Liver (tissue), 8 donors: ENCODE measurements at regions not wholly inside any gene's neighbourhood (a gene's known extent, or its start where the extent isn't known, plus 50 kb on each side); places are given as distances from the start of the nearest gene placed in this dataset.

Experiments
- DNase-seq: peaks from one replicate; pipeline ENCODE4 v3.0.0-alpha.2; 2017; ENCODE audit warnings: low spot score
- H3K27ac ChIP-seq, 2 donors: one replicate each; pipeline ENCODE4 v1.7.0; 2013; ENCODE audit warnings: inconsistent platforms in 2 of 2, low read length in 2 of 2, control low read depth in 1 of 2, low read depth in 1 of 2, mild to moderate bottlenecking in 1 of 2
- H3K27me3 ChIP-seq, 4 donors: one replicate each; pipeline versions ENCODE4 v1.6.1 to v1.7.0; 2013; ENCODE audit warnings: low read length in 3 of 4, inconsistent platforms in 1 of 4, mild to moderate bottlenecking in 1 of 4, moderate library complexity in 1 of 4; ENCODE audit not compliant: control insufficient read depth in 4 of 4, insufficient read depth in 4 of 4
- H3K36me3 ChIP-seq, 4 donors: one replicate each; pipeline versions ENCODE4 v1.6.1 to v1.7.0; 2013; ENCODE audit warnings: low read length in 3 of 4, mild to moderate bottlenecking in 3 of 4, low read depth in 1 of 4, moderate library complexity in 1 of 4; ENCODE audit not compliant: control insufficient read depth in 4 of 4, insufficient read depth in 3 of 4
- H3K4me1 ChIP-seq, 4 donors: one replicate each; pipeline versions ENCODE4 v1.6.1 to v1.7.0; 2013; ENCODE audit warnings: low read length in 3 of 4, mild to moderate bottlenecking in 3 of 4, moderate library complexity in 1 of 4; ENCODE audit not compliant: control insufficient read depth in 4 of 4, insufficient read depth in 4 of 4
- H3K4me3 ChIP-seq, 3 donors: one replicate each; pipeline versions ENCODE4 v1.6.1 to v1.7.0; 2013; ENCODE audit warnings: low read length in 3 of 3, control low read depth in 1 of 3, low read depth in 1 of 3, mild to moderate bottlenecking in 1 of 3
- H3K9ac ChIP-seq, 2 donors: one replicate each; pipeline ENCODE4 v1.7.0; 2013; ENCODE audit warnings: low read length in 2 of 2, mild to moderate bottlenecking in 2 of 2, moderate library complexity in 2 of 2, control low read depth in 1 of 2, low read depth in 1 of 2
- H3K9me3 ChIP-seq, 4 donors: one replicate each; pipeline versions ENCODE4 v1.6.1 to v1.7.0; 2013; ENCODE audit warnings: low read length in 3 of 4; ENCODE audit not compliant: control insufficient read depth in 4 of 4
- EGR1 ChIP-seq, 2 donors: IDR thresholded peaks; 2 replicates each; pipeline ENCODE4 v1.6.1; 2016 to 2018; ENCODE audit warnings: antibody characterized with exemption in 2 of 2, low read depth in 2 of 2
- FOXA1 ChIP-seq: IDR thresholded peaks from 2 replicates; pipeline ENCODE4 v1.6.1; 2016; ENCODE audit warnings: antibody characterized with exemption
- FOXA2 ChIP-seq: IDR thresholded peaks from 2 replicates; pipeline ENCODE4 v1.6.1; 2016; ENCODE audit warnings: antibody characterized with exemption
- GABPA ChIP-seq, 2 donors: IDR thresholded peaks in 1 of 2; conservative IDR thresholded peaks in 1 of 2; 2 replicates each; pipeline ENCODE4 v1.6.1; 2016; ENCODE audit warnings: antibody characterized with exemption in 2 of 2, mild to moderate bottlenecking in 1 of 2, moderate library complexity in 1 of 2
- HNF4A ChIP-seq, 2 donors: conservative IDR thresholded peaks; 2 replicates each; pipeline ENCODE4 v1.6.1; 2016; ENCODE audit warnings: antibody characterized with exemption in 2 of 2, mild to moderate bottlenecking in 2 of 2
- HNF4G ChIP-seq: IDR thresholded peaks from 2 replicates; pipeline ENCODE4 v1.6.1; 2016; ENCODE audit warnings: antibody characterized with exemption
- JUND ChIP-seq, 2 donors: IDR thresholded peaks; 2 replicates each; pipeline ENCODE4 v1.6.1; 2016; ENCODE audit warnings: antibody characterized with exemption in 2 of 2
- NR2F2 ChIP-seq: IDR thresholded peaks from 2 replicates; pipeline ENCODE4 v1.6.1; 2016; ENCODE audit warnings: antibody characterized with exemption
- RAD21 ChIP-seq, 2 donors: IDR thresholded peaks; 2 replicates each; pipeline ENCODE4 v1.6.1; 2016; ENCODE audit warnings: antibody characterized with exemption in 2 of 2, mild to moderate bottlenecking in 2 of 2
- RXRA ChIP-seq, 2 donors: IDR thresholded peaks; 2 replicates each; pipeline ENCODE4 v1.6.1; 2017 to 2018; ENCODE audit warnings: antibody characterized with exemption in 2 of 2, mild to moderate bottlenecking in 1 of 2
- SP1 ChIP-seq: IDR thresholded peaks from 2 replicates; pipeline ENCODE4 v1.6.1; 2018; ENCODE audit warnings: antibody characterized with exemption, mild to moderate bottlenecking
- TAF1 ChIP-seq: conservative IDR thresholded peaks from 2 replicates; pipeline ENCODE4 v1.6.1; 2016; ENCODE audit warnings: antibody characterized with exemption, mild to moderate bottlenecking
- YY1 ChIP-seq: IDR thresholded peaks from 2 replicates; pipeline ENCODE4 v1.6.1; 2016; ENCODE audit warnings: antibody characterized with exemption, mild to moderate bottlenecking
- WGBS: extraction: QIAGEN DNeasy Blood & Tissue Kit; methylation state at CpG from one replicate; pipeline ENCODE4 v1.1.7; 2013; 5-methylcytosine and 5-hydroxymethylcytosine counted together
- TF ChIP-seq, protein P1 (sequence below): IDR thresholded peaks from 2 replicates; pipeline ENCODE4 v1.6.1; 2016; ENCODE audit warnings: antibody characterized with exemption, mild to moderate bottlenecking
- TF ChIP-seq, protein P2 (sequence below): IDR thresholded peaks from 2 replicates; pipeline ENCODE4 v1.6.1; 2016; ENCODE audit warnings: antibody characterized with exemption
- TF ChIP-seq, protein P3 (sequence below): IDR thresholded peaks from 2 replicates; pipeline ENCODE4 v1.6.1; 2016; ENCODE audit warnings: antibody characterized with exemption
- TF ChIP-seq, protein P4 (sequence below): IDR thresholded peaks from 2 replicates; pipeline ENCODE4 v1.6.1; 2016; ENCODE audit warnings: antibody characterized with exemption
- TF ChIP-seq, protein P5 (sequence below): fragments of 150-350 bp; IDR thresholded peaks from 2 replicates; pipeline ENCODE4 v1.5.1; 2017; ENCODE audit warnings: improper control_type of control experiment, low read depth, low read length; ENCODE audit not compliant: missing input control
- donor health status: healthy.
- donor health status: healthy.
- donor health status: healthy.
- donor health status: healthy.
- donor health status: healthy.

DNA sequence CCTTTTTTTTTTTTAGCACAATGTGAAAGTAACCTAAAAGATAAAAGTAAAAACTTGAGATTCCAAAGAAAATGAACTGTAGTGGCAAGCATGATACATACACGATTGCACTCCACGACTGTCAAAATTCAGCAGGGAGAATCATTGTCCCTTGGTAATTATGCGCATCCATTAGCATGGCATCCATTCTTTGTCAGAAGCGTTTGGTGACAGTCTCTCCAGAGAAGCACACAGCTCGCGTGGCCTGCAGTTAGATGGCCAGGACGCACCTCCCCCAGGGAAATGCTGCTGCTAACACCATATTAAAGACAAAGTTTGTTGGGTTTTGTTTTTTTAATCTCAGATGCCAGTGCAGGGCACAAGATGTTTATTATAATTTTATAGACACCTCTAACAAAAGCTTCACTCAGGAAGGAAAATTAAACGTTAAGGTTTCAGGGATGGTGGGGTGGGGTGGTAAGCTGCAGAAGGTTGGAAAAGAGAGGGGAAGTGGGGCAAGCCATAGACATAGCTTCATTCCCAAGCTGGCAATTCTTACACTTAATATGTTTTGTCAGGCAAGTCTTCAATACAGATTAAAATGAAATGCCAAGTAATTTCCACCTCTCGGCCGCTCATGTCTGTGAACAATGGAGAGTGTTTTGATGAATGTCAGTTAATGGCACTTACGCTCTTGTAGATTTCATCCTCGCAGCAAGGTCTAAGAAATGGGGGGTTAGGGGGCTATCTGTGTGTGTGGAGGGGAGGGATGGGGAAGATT lies 142.8 kb upstream of the TOPAZ1 start:
- TF ChIP-seq, protein P1, sequence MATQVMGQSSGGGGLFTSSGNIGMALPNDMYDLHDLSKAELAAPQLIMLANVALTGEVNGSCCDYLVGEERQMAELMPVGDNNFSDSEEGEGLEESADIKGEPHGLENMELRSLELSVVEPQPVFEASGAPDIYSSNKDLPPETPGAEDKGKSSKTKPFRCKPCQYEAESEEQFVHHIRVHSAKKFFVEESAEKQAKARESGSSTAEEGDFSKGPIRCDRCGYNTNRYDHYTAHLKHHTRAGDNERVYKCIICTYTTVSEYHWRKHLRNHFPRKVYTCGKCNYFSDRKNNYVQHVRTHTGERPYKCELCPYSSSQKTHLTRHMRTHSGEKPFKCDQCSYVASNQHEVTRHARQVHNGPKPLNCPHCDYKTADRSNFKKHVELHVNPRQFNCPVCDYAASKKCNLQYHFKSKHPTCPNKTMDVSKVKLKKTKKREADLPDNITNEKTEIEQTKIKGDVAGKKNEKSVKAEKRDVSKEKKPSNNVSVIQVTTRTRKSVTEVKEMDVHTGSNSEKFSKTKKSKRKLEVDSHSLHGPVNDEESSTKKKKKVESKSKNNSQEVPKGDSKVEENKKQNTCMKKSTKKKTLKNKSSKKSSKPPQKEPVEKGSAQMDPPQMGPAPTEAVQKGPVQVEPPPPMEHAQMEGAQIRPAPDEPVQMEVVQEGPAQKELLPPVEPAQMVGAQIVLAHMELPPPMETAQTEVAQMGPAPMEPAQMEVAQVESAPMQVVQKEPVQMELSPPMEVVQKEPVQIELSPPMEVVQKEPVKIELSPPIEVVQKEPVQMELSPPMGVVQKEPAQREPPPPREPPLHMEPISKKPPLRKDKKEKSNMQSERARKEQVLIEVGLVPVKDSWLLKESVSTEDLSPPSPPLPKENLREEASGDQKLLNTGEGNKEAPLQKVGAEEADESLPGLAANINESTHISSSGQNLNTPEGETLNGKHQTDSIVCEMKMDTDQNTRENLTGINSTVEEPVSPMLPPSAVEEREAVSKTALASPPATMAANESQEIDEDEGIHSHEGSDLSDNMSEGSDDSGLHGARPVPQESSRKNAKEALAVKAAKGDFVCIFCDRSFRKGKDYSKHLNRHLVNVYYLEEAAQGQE = no peak
- TF ChIP-seq NR2F2 = no peak
- no peak for TF ChIP-seq HNF4G
- no peak for TF ChIP-seq RAD21 (IDR thresholded peaks at IDR 0.05)
- TF ChIP-seq GABPA (IDR thresholded peaks at IDR 0.05 in 1 of 2, conservative IDR thresholded peaks at IDR 0.05 in 1 of 2) = no peak
- TF ChIP-seq, protein P2, sequence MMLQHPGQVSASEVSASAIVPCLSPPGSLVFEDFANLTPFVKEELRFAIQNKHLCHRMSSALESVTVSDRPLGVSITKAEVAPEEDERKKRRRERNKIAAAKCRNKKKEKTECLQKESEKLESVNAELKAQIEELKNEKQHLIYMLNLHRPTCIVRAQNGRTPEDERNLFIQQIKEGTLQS = no peak
- TF ChIP-seq HNF4A (conservative IDR thresholded peaks at IDR 0.05) = no peak
- TF ChIP-seq FOXA2 = no peak
- TF ChIP-seq, protein P3, sequence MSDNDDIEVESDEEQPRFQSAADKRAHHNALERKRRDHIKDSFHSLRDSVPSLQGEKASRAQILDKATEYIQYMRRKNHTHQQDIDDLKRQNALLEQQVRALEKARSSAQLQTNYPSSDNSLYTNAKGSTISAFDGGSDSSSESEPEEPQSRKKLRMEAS = no peak
- no peak for TF ChIP-seq JUND (IDR thresholded peaks at IDR 0.05)
- no peak for TF ChIP-seq TAF1
- no peak for TF ChIP-seq SP1
- TF ChIP-seq, protein P4, sequence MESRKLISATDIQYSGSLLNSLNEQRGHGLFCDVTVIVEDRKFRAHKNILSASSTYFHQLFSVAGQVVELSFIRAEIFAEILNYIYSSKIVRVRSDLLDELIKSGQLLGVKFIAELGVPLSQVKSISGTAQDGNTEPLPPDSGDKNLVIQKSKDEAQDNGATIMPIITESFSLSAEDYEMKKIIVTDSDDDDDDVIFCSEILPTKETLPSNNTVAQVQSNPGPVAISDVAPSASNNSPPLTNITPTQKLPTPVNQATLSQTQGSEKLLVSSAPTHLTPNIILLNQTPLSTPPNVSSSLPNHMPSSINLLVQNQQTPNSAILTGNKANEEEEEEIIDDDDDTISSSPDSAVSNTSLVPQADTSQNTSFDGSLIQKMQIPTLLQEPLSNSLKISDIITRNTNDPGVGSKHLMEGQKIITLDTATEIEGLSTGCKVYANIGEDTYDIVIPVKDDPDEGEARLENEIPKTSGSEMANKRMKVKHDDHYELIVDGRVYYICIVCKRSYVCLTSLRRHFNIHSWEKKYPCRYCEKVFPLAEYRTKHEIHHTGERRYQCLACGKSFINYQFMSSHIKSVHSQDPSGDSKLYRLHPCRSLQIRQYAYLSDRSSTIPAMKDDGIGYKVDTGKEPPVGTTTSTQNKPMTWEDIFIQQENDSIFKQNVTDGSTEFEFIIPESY = no peak
- TF ChIP-seq EGR1 (IDR thresholded peaks at IDR 0.05; ENCODE audit: low read depth in 2 of 2) = no peak
- TF ChIP-seq RXRA (IDR thresholded peaks at IDR 0.05) = no peak
- no peak for TF ChIP-seq YY1
- TF ChIP-seq, protein P5, sequence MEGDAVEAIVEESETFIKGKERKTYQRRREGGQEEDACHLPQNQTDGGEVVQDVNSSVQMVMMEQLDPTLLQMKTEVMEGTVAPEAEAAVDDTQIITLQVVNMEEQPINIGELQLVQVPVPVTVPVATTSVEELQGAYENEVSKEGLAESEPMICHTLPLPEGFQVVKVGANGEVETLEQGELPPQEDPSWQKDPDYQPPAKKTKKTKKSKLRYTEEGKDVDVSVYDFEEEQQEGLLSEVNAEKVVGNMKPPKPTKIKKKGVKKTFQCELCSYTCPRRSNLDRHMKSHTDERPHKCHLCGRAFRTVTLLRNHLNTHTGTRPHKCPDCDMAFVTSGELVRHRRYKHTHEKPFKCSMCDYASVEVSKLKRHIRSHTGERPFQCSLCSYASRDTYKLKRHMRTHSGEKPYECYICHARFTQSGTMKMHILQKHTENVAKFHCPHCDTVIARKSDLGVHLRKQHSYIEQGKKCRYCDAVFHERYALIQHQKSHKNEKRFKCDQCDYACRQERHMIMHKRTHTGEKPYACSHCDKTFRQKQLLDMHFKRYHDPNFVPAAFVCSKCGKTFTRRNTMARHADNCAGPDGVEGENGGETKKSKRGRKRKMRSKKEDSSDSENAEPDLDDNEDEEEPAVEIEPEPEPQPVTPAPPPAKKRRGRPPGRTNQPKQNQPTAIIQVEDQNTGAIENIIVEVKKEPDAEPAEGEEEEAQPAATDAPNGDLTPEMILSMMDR = no peak
- TF ChIP-seq FOXA1 = no peak
- no peak overlapping the region for H3K4me3 ChIP-seq
- no peak for DNase-seq
- H3K9ac ChIP-seq = no peak overlapping the region
- peaks cover 0 to 5% (median under 1%) of the 10 kb centered on the region in 4 donors for H3K27me3 ChIP-seq
- H3K36me3 ChIP-seq = no peaks in the 10 kb centered on the region
- 80% methylated on average over 12 of the region's 12 CpGs for WGBS
- no peaks in the 10 kb centered on the region for H3K9me3 ChIP-seq
- no peak overlapping the region for H3K27ac ChIP-seq
- no peaks in the 10 kb centered on the region for H3K4me1 ChIP-seq
